Large intestine (tissue), 3 donors: ENCODE measurements at regions not wholly inside any gene's neighbourhood (a gene's known extent, or its start where the extent isn't known, plus 50 kb on each side); places are given as distances from the start of the nearest gene placed in this dataset.
"Not testable (repeated sequence)": the region's sequence is repeated elsewhere in the genome, so short reads cannot be mapped to it uniquely, and the experiment has no call there.

Source experiments
- DNase-seq, 2 donors: peaks; one replicate each; pipeline versions ENCODE4 v3.0.0 to v3.0.0-alpha.2; 2013
- H3K27ac ChIP-seq: one replicate; pipeline ENCODE4 v1.5.1; 2013; ENCODE audit warnings: low read length
- H3K27me3 ChIP-seq: 2 replicates; pipeline ENCODE4 v1.6.1; 2013; ENCODE audit warnings: low read length; ENCODE audit not compliant: control insufficient read depth, insufficient read depth
- H3K36me3 ChIP-seq: 2 replicates; pipeline ENCODE4 v1.6.1; 2013; ENCODE audit warnings: low read length; ENCODE audit not compliant: control insufficient read depth, insufficient read depth
- H3K4me1 ChIP-seq: one replicate; pipeline ENCODE4 v1.6.1; 2013; ENCODE audit warnings: low read length; ENCODE audit not compliant: control insufficient read depth, insufficient read depth
- H3K4me3 ChIP-seq: one replicate; pipeline ENCODE4 v1.5.1; 2013; ENCODE audit warnings: low read length
- H3K9me3 ChIP-seq: one replicate; pipeline ENCODE4 v1.6.1; 2013; ENCODE audit warnings: mild to moderate bottlenecking, low read depth, low read length, moderate library complexity; ENCODE audit not compliant: control insufficient read depth
- WGBS: methylation state at CpG from one replicate; pipeline ENCODE4 v1.1.5; 2013; ENCODE audit warnings: low lambda C conversion rate; ENCODE audit not compliant: insufficient coverage; 5-methylcytosine and 5-hydroxymethylcytosine counted together

DNA sequence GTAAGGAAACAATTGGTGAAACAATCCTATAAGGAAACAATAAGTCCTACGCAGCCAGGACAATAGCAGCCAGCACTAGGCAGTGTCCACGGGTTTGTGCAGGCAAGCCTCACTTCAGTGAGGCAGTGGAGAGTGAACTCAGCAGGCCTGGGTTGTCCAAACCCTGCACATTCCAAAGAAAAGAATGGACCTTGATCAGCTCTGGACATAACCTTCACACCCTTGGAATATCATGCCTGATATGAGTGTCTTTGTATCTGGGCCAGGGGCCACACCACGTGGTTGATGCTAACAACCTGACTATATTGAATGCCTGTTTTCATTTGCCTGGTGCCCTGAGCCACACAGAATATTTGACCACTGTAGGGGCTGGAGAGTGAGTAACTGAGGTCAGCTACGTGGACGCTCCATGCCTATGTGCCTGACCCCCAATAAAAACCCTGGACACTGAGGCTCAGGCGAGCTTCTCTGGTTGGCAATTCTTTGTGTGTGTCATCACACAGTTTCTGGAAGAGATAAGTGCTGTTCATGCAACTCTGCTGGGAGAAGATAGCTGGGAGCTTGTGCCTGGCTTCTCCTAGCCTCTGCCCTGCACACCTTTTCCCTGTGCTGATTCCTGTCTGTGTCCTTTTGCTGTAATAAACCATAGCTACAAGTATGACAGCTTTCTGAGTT, 81.4 kb upstream of the NCOR2 start:
- WGBS = no CpG with 5 or more reads among the region's 6 CpGs
- no peak overlapping the region for H3K27ac ChIP-seq
- no peak overlapping the region for H3K4me3 ChIP-seq
- no peaks in the 10 kb centered on the region for H3K36me3 ChIP-seq
- H3K27me3 ChIP-seq = no peaks in the 10 kb centered on the region
- no peaks in the 10 kb centered on the region for H3K4me1 ChIP-seq
- DNase-seq = no peak
- peaks cover 11% of the 10 kb centered on the region for H3K9me3 ChIP-seq

DNA sequence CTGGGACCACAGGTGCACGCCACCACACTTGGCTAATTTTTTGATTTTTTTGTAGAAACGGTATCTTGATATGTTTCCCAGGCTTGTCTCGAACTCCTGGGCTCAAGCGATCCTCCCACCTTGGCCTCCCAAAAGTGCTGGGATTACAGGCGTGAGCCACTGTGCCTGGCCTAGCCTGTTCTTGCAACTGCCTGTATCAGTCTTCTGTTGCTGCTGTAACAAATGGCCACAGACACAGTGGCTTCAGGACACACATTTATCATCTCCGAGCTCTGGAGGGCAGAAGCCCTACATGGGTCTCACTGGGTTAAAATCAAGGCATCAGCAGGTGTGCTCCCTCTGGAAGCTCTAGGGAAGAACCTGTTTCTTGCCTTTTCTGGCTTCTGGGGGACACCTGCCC, 79.9 kb upstream of the NCOR2 start:
- H3K4me3 ChIP-seq = no peak overlapping the region
- H3K27me3 ChIP-seq = no peaks in the 10 kb centered on the region
- H3K9me3 ChIP-seq = peaks cover 11% of the 10 kb centered on the region
- no peaks in the 10 kb centered on the region for H3K4me1 ChIP-seq
- DNase-seq = no peak
- no peak overlapping the region for H3K27ac ChIP-seq
- H3K36me3 ChIP-seq = no peaks in the 10 kb centered on the region
- no CpG with 5 or more reads among the region's 6 CpGs for WGBS

DNA sequence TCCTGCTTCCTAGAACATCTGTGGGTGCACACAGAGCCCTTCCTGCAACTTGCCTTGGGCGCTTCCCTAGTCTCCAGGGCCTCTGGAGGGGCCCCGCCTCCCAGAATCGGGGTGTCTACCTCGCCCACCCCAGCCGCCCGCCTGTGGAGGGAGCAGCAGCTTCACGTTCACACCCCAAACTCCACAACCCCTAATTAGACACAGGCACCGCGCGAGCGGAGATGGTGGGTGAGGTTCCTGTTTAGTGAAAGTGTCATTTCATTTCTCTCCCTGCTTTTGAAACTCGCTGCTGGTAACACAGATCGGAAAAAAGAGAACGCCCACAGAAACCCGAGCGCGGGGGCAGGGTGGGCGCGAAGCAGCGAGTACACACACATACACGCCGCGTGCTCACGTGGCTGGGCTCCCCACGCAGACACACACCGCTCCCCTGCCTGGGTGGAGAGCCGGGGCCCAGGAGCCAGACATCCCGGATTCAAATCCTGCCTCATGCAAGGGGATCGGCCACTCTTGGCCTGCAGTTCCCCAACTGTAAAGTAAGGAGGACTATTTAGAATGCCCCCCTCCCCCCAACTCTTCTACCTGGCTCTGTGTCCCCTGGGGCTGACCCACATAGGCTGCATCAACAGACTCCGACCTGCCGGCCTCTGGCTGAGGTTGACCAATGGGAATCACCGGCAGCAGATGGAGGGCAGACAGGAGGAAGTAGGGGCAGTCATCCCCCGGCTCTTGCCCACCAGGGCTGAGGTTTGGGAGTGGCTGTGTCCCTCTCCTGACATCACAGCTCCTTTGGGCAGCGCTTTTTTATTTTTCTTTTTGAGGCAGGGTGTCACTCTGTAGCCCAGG, 79.2 kb upstream of the NCOR2 start:
- Histone ChIP-seq H3K4me1 (no peaks in the 10 kb centered on the region), H3K36me3 (no peaks in the 10 kb centered on the region), H3K9me3 (peaks cover 11% of the 10 kb centered on the region), H3K27ac (no peak overlapping the region), H3K4me3 (no peak overlapping the region), H3K27me3 (no peaks in the 10 kb centered on the region)
- no CpG with 5 or more reads among the region's 34 CpGs for WGBS
- no peak for DNase-seq

DNA sequence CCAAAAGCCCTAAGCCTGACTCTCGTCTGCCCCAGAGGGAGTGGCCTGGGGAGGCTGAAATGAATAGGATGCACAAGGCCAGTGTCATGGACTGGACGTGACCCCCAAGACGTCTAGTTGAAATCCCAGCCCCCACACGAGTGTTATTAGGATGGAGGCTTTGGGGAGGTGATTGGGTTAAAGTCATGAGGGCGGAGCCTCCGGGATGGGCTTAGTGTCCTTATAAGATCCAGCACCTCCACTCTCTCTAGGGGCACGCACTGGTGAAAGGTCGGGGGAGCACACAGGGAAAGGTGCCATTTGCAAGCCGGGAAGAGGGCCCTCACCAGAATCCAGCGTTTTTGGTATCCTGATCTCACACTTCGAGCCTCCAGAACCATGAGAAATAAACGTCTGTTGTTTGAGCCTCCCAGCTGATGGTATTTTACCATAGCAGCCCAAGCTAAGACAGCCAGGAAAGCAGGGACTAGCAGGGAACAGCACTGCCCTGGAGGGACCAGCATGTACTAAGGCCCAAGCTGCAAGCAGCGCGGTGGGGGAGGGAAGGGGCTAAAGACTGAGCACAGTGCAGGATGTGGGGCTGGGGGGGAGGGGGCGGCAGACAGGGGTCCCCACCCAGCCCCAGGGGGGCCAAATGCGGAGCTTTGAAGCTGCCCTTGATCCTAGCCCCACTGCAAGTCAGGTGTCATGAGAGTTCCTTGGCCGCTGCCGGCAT, 78.3 kb upstream of the NCOR2 start:
- no peak overlapping the region for H3K4me3 ChIP-seq
- no CpG with 5 or more reads among the region's 18 CpGs for WGBS
- no peak for DNase-seq
- H3K9me3 ChIP-seq = peaks cover 11% of the 10 kb centered on the region
- no peaks in the 10 kb centered on the region for H3K36me3 ChIP-seq
- no peaks in the 10 kb centered on the region for H3K27me3 ChIP-seq
- H3K4me1 ChIP-seq = no peaks in the 10 kb centered on the region
- no peak overlapping the region for H3K27ac ChIP-seq

DNA sequence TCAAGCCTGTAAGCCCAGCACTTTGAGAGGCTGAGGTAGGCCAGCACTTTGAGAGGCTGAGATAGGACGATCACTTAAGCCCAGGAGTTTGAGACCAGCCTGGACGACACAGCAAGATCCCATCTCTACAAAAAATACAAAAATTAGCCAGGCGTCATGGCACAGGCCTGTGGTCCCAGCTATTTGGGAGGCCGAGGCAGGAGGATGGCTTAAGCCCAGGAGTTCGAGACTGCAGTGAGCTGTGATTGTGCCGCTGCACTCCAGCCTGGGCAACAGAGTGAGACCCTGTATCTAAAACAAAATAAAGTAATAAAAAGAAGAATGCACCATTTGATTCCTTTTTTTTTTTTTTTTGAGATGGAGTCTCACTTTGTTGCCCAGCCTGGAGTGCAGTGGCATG, 76.4 kb upstream of the NCOR2 start:
- not testable (repeated sequence) for H3K36me3 ChIP-seq, H3K9me3 ChIP-seq, DNase-seq, H3K4me3 ChIP-seq, H3K27ac ChIP-seq, H3K4me1 ChIP-seq, H3K27me3 ChIP-seq
- WGBS = no CpG with 5 or more reads among the region's 6 CpGs

DNA sequence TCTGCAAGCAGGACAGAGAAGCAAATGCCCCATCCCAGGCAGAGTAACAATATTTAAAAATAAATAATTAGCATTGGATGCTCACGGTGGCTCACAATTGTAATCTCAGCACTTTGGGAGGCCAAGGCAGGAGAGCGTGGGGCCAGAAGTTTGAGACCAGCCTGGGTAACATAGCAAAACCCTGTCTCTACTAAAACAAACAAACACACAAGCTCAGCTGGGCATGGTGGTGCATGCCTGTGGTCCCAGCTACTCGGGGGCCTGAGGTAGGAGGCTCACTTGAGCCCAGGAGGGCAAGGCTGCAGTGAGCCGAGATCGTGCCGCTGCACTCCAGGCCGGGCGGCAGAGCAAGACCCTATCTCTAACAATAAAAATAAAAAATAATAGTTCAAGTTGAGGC, 74.7 kb upstream of the NCOR2 start:
- Histone ChIP-seq H3K36me3 (no peaks in the 10 kb centered on the region), H3K9me3 (peaks cover 2% of the 10 kb centered on the region), H3K4me1 (peaks cover 7% of the 10 kb centered on the region), H3K27ac (no peak overlapping the region), H3K27me3 (no peaks in the 10 kb centered on the region), H3K4me3 (no peak overlapping the region)
- no peak for DNase-seq
- WGBS = no CpG with 5 or more reads among the region's 8 CpGs

DNA sequence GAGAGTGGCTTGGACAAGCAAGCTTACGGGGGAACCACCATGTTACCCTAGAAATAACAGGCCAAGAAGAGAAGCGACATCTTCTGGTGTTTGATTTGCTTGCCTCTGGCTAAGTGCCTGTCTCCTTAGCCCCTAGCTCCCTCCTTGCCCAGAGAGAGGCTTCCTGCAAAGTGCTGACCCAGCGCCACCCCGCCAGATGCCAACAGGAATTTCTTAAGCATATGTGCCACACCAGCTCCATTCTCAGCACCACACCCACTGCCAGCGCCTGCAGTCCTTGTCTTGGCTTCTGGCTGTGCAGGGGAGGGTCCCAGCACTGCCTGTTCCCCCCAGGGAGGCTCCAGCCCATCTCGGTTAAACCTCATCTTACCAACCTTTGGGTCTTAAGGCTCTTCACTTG, 74.2 kb upstream of the NCOR2 start:
- Histone ChIP-seq H3K27me3 (no peaks in the 10 kb centered on the region), H3K27ac (no peak overlapping the region), H3K4me3 (no peak overlapping the region), H3K36me3 (no peaks in the 10 kb centered on the region), H3K9me3 (peaks cover 2% of the 10 kb centered on the region), H3K4me1 (peaks cover 11% of the 10 kb centered on the region)
- no peak for DNase-seq
- WGBS = no CpG with 5 or more reads among the region's 6 CpGs

DNA sequence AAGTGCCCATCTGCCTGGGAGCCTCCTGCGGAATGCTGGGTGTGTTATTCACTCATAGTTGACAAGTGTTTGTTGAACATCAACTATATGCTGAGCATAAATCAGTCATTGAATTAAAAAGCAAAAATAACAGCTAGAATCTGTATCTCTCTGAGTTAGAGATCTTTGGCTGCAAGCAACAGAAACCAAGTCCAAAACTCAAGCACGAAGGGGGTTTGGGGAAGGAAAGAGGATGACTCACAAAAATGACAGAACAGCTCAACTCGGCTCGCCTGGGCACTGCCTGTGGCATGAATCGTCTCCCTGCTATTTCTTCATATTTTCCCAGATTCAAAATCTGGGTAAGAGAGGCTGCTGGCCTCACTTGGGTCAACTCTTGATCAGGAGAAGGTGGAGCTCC, 72.6 kb upstream of the NCOR2 start:
- no peak overlapping the region for H3K27ac ChIP-seq
- H3K4me1 ChIP-seq = peaks cover 14% of the 10 kb centered on the region
- H3K36me3 ChIP-seq = no peaks in the 10 kb centered on the region
- WGBS = no CpG with 5 or more reads among the region's 5 CpGs
- no peak for DNase-seq
- no peak overlapping the region for H3K4me3 ChIP-seq
- H3K27me3 ChIP-seq = no peaks in the 10 kb centered on the region
- no peaks in the 10 kb centered on the region for H3K9me3 ChIP-seq

DNA sequence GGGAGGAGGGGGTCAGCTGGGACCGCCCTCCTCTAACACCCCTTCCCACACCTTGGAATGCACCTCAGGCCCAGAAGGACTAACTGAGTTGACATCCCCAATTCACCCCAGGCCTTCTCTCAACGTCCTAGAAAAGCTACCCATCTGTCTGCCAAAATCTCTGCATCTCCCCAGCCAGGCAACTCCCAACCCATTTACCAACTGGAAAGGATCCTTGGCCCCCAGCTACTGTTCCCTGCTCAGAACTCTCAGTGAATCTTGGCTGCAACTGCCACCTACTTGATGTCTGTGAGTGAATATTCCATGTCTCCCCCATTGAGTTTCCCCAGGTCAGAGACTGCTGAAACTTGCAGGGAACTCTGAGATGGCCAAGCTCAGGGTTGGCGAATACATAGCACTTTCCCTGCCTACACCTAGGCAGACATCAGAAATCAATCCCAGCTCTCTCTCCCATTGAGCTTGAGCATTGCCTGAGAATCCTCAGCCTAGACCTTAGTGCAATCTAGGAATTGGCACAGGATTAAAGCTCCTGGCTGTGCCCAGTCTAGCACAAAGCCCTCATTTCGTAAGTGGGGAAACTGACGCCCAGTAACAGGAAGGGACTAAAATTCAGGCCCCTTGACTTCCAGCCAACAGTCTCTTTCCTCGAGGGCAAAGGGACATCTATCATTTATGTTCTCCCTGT, 71.9 kb upstream of the NCOR2 start:
- DNase-seq = no peak
- no CpG with 5 or more reads among the region's 6 CpGs for WGBS
- H3K4me1 ChIP-seq = peaks cover 14% of the 10 kb centered on the region
- no peaks in the 10 kb centered on the region for H3K36me3 ChIP-seq
- no peaks in the 10 kb centered on the region for H3K27me3 ChIP-seq
- no peak overlapping the region for H3K4me3 ChIP-seq
- no peaks in the 10 kb centered on the region for H3K9me3 ChIP-seq
- no peak overlapping the region for H3K27ac ChIP-seq

DNA sequence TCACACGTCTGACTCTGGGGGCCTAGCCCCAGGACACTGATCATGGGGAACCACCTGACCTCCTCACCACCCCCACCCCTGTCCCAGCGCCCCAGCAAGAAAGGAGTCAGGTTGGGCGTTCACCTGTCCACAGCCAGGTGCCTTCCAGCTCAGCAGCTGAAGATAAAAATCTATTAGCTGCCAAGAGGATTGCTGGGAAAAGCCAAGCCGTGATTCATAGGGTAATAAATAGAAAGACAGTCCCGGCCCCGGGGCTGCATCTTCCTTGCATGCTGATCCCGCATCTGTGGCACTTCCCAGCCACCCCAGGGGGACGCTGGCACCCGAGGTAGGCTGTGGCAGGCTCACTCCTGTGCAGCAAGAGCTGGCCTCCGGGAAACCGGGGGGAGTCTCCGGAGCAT, 70.2 kb upstream of the NCOR2 start:
- no CpG with 5 or more reads among the region's 12 CpGs for WGBS
- H3K36me3 ChIP-seq = no peaks in the 10 kb centered on the region
- H3K4me1 ChIP-seq = peaks cover 23% of the 10 kb centered on the region
- no peaks in the 10 kb centered on the region for H3K27me3 ChIP-seq
- H3K27ac ChIP-seq = peak overlapping the region; percentile 83
- DNase-seq = peak; percentile 89 to 94
- H3K9me3 ChIP-seq = peaks cover 8% of the 10 kb centered on the region
- no peak overlapping the region for H3K4me3 ChIP-seq
